GM18870 (cell line): ENCODE measurements at regions not wholly inside any gene's neighbourhood (a gene's known extent, or its start where the extent isn't known, plus 50 kb on each side); places are given as distances from the start of the nearest gene placed in this dataset.

Source experiments
- ATAC-seq: cut with Tn5 transposase; IDR thresholded peaks from one replicate; pipeline ENCODE4 v1.9.1; 2021; ENCODE audit warnings: moderate library complexity; ENCODE audit not compliant: unreplicated experiment

DNA sequence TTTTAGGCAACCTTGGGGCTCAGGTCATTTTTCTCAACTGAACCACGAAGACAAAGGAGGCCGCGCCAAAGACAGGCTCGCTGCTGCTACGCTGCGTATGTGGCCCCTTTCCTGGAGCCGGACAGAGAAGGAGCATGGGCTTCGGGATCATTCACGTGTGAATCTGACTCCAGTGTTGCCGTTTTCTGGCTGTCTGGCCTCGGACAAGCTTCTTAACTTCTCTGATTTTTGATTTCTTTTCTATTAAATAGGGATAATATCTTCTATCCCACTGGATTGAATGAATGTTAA, 50.8 kb upstream of the ZNF366 start:
- ATAC-seq = no peak

DNA sequence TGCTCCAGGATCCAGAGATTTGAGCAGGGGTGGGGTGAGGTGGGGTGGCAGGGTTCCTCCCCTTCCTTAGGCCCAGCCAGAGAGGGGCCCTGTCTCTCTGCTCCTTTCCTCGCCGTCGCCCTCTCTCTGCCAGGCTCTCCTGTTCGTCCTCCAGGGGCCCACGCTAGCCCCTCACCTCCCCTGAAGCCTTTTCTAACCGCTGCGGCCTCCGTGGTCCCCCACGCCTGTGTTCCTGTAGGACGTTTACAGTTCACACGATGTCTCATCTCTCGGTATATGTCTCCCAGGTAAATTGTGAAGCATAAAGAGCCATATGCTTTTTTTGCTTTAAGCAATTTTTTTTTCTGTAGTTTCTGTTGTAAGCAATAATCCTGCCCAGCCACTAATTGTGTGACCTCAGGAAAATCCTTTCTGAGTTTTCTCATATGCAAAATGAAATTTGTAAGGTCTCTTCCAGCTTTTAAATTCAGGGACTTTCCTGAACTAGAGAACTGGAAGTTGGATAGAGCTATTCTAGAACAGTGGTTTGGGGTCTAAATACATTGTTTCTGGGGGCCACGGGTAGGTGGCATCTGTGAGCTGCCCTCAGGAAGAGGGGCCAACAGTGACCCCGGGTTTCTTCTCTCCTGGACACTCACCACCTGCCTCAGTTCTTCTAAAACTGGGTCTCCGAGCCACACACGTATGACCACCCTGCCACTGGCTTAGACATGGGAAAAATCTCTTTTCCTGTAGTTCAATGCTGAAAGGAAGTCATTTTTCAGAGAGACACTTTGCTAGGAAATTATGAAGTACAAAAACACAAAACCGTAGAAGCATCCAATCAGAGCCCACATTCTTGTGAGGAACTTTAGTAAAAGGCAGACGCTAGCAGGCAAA, 50.2 kb upstream of the ZNF366 start:
- no peak for ATAC-seq
